Stimulated activated CD4-positive, alpha-beta T cell treated with anti-CD3 and anti-CD28 coated beads, Interleukin-4, amount 100 ng/mL, for 1 hour (primary cell): ENCODE measurements at regions not wholly inside any gene's neighbourhood (a gene's known extent, or its start where the extent isn't known, plus 50 kb on each side); places are given as distances from the start of the nearest gene placed in this dataset.
"Not testable (repeated sequence)": the region's sequence is repeated elsewhere in the genome, so short reads cannot be mapped to it uniquely, and the experiment has no call there.

Experiments
- DNase-seq: peaks from one replicate; pipeline ENCODE4 v3.0.0-alpha.2; 2020

- DNase-seq = no peak
These were observed 126.7 kb upstream of the ZNF608 start for GRCh38 chr5:124873188-124873587.

DNA sequence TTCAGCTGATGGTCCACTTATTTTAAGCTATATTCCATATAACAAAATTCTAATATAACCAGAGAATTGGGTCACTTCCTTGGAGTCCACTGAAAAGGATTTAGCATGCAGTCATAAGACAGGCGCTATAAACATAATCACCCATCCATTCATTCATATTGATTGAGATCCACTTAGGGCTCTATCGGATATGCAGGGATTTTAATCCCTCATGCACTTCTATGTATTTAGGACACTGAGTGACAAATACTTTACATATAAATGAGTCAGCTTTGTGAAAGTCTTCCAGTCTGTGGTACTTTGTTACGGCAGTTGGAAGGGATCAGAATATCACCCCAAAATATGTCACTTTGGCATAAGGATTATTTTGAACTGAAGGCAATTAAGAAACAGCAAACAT lies 127.3 kb upstream of the ZNF608 start:
- DNase-seq = no peak

DNA sequence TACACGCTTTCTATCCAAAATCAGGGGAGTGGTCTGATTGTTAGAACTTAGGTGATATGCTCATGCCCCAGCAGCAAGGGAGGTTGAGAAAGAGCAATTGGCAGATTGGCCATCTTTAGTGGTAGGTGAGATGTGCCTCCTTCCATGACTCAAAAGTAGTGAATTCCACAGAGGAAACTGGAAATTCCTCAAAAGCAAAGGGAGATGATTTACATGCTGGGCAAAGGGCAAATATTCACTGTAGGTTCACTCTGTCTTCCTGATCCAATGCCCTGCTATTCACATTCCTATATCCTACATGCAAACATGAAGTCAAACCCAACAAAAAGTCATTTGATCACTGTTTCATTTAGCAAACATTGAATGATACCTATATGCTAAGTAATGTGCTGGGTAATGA lies 130.1 kb upstream of the ZNF608 start:
- DNase-seq = no peak

GRCh38 chr5:124876983-124877382 lies 130.5 kb upstream of the ZNF608 start:
- DNase-seq = no peak

DNA sequence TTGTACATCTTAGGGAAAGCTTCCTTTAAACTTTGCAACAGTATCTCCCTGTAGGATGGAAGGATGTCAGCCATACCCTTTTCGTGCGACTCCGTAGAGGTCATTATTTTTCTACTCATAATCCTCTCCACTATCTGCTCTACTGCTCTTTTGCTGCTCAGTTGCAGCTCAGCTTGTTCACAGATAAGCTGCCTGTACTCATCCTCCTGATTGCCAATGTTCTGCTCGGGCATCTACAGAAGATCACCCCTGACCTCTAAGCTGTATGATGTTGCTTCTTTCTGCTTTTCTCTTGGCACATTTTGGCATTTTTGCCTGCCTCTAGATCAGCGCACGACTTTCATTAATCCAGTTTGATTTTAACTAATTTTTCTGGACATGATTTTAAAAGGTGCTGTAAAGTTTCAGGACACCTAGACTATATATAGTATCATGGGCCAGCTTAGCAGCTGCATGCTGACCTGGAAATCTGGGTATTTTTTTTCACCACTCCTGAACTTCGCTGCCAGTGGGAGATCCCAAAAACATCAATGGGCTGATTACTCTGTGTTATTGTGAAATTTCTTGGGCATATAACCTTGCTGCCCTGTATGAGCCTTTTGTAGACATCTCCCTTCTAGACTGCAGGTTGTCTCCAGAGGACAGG lies 131.2 kb upstream of the ZNF608 start:
- no peak for DNase-seq

DNA sequence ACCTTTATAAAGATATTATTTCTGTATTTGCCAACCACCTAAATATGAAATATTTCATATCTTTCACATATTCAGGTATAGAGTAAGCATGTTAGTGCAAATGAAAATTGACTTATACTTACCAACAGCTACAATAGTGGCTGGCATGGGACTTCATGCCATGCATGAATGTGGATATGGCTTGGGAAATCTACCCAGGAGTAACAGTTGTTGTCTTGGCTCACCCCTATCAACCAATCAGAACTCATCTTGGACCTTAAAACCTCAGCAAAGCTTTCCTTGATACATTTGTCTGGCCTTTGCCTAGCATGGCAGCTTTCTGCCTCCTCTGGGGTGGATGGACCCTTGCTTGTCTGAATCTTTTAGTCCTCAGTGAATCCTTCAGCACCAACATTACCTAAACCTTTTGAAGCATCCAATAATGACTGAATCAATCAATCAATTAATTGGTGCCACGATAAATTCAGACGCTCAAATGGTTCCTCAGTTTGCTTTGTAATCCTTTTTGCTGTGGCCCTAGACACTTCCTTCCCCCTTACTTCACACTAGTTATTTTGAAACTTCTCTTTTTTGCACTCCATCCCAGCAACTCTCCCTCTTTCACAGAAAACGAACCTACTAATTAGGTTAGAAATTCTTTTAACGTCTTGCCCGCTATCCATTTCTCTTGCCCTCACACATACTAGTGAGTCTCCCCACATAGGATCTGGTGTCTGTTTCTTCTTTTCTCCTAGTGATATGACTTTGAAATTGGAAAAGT lies 132.3 kb upstream of the ZNF608 start:
- no peak for DNase-seq

DNA sequence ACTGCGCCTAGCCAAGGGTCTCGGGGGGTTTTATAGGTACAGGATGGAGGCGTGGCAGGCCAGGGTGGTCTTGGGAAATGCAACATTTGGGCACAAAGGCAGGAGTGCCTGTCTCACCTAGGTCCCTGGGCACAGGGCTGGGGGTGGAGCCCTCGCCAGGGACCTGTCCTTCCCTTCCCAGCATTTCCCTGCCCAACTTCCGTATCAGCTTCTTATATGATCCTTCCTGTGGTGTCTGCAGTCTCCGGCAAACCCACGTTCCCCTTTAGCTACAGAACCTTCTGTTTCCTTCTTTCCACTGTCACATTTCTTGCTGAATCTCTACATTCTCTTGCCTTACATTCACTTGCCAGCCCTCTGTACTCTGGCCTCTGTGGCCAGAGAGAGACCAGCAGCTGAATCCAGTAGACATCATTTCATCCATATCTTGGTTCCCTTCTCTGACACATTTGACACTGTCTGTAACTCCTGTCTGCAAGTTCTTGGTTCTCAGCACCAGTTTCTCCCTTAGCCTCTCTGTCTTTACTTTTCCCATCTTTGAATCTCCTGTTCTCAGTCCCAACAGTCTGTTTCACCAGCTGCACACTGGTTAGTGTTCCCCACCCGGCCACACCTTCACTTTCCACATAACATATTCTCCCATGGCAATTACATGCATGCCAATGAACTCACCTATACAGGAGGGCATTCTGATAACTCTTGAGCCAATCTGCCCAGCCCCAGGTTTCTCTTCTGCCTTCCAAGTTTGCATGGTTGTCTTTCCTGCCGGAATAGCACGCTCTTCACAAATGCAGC lies 134.7 kb upstream of the ZNF608 start:
- no peak for DNase-seq

- no peak for DNase-seq
These were observed 137.2 kb upstream of the ZNF608 start for GRCh38 chr5:124883681-124884080.

- no peak for DNase-seq
These were observed 137.7 kb upstream of the ZNF608 start for GRCh38 chr5:124884114-124884513.

- no peak for DNase-seq
These were observed 139.1 kb upstream of the ZNF608 start for GRCh38 chr5:124885490-124885889.

- DNase-seq = no peak
These were observed 140.8 kb upstream of the ZNF608 start for GRCh38 chr5:124887223-124887622.

DNA sequence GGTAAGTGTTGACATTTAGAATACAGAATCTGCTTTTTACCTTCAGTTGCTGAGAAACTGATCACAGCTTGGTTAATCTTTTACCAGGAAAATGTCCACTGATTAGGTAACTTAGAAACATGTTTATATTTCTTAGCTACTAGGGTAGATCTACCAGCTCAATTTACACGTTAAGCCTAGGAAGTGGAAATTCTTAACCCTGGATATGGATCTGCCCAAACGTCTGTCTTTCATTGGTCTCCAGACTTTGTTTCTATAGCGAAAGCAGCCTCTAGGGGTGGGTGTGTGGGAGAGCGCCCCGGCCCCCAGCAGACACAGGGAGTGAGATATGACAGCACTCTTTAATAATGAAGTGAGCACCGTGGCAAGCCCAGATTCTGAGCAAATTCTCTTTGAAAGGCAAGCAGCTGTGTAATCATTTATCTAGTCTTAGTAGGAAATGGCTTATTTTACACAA lies 141.6 kb upstream of the ZNF608 start:
- no peak for DNase-seq

DNA sequence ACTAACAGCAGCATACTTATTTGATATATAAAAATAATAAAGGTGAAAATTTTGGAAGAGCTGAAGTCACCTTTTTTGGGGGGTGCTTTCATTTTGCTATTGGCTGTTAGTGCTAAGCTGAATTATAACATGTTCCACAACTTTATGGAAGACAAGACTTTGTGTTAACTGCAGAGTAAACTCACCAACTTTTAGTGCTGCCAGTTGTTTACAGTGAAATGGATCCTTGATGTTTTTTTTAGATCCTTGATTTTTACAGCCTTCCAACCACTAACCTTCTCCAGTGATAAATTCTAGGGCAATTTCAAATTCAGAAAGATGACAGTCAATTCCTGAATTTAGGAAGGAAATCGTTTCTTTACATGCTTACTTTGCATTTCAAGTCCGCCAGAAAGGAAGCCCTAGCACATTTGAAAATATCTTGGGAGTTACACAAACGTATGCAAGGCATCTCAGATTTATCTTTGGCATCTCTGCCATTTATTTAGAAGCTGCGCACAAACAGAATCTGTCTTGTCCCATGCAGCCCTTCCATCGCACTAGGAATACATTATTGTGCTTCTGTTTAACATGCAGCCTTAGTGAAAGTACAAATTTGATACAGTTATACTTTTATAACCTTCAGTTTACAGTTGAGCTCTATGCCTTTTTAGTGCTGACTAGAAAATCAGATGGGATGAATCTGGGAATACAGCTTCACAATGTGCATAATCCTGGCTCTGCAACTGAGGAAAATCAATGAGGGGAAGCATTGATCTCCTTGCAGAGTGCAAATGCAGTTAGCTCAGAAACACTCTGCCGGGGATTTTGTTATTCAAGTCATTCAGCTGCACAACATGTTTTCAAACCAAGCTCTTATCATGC lies 142.4 kb upstream of the ZNF608 start:
- no peak for DNase-seq

- no peak for DNase-seq
These were observed 143.0 kb upstream of the ZNF608 start for GRCh38 chr5:124889486-124889825.

- no peak for DNase-seq
These were observed 143.4 kb upstream of the ZNF608 start for GRCh38 chr5:124889850-124890249.

- not testable (repeated sequence) for DNase-seq
These were observed 144.0 kb upstream of the ZNF608 start for GRCh38 chr5:124890442-124890841.

GRCh38 chr5:124891179-124891578 lies 144.7 kb upstream of the ZNF608 start:
- no peak for DNase-seq

GRCh38 chr5:124892185-124892848 lies 145.9 kb upstream of the ZNF608 start:
- DNase-seq = no peak

DNA sequence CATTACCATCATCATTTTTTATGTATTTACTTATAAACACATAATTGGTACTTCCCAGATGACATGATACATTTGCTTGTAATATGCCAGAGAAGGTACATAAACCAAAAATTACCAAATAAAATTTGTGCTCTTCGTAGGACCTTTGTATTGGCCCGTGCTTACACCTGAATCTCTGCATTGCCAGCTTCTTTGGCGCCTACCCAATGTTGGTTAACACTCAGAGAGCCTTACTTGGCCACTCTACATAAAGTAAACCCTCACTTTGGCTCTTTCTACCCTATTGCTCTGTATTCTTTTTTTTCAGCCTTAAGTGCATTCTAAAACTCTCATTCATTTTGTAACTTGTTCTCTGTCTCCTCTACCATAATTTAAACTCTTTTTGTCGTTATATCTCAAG lies 148.1 kb upstream of the ZNF608 start:
- DNase-seq = no peak

GRCh38 chr5:124895236-124895635 lies 148.8 kb upstream of the ZNF608 start:
- no peak for DNase-seq

DNA sequence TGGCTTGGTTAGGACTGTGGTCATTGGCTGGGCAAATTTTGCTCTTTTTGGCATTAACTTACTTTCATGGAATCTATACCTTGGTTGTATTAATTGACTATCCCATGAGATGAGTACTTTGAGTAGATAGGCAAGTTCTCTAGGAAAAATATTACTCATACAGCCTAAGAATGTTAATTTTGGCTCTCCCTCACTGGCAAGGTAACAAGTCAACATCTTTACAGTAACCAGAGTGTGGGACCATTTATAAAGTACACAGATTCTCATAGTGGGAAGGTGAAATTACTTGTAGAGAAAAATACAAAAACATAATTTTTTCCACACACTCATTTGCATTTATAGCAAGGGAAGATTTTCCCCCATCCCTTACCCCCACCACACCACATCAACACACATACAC lies 154.6 kb upstream of the ZNF608 start:
- DNase-seq = no peak

GRCh38 chr5:124902097-124902821 lies 155.8 kb upstream of the ZNF608 start:
- DNase-seq = no peak
